ENCODE measurements at regions not wholly inside any gene's neighbourhood (a gene's known extent, or its start where the extent isn't known, plus 50 kb on each side); places are given as distances from the start of the nearest gene placed in this dataset.

DNA sequence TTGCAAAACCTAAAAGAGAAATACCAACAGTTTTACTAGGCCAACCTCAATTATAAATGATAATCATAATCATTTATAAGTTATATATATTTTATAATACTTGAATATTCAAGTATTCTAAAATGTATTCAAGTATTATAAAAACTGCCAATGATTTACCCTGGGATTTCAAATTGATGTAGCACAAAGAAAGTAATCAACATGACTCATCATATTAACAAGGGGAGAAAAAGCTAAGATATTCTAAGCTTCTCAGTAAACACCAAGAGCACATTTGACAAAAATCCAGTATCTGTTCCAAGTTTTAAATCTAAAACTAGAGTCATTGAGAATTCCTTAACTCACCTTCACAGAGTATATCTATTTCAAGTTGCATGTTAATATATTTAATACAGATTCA lies 56.1 kb downstream of the CAPZA3 start:
- Mint-ChIP-seq H3K4me1 (no peaks in the 10 kb centered on the region), H3K9me3 (no peaks in the 10 kb centered on the region), H3K27ac (no peak overlapping the region), H3K27me3 (no peaks in the 10 kb centered on the region), H3K4me3 (no peak overlapping the region), H3K36me3 (no peaks in the 10 kb centered on the region)

- H3K4me3 Mint-ChIP-seq = no peak overlapping the region
Observed at GRCh38 chr12:18797604-18798003, 59.7 kb downstream of the CAPZA3 start.

GRCh38 chr12:18798535-18799361 lies 60.8 kb downstream of the CAPZA3 start:
- Mint-ChIP-seq H3K4me1 (no peaks in the 10 kb centered on the region), H3K27ac (no peak overlapping the region), H3K4me3 (no peak overlapping the region), H3K36me3 (no peaks in the 10 kb centered on the region), H3K9me3 (no peaks in the 10 kb centered on the region), H3K27me3 (no peaks in the 10 kb centered on the region)

More at GRCh38 chr12:18797604-18798003, 59.7 kb downstream of the CAPZA3 start:
- Mint-ChIP-seq H3K9me3 (no peaks in the 10 kb centered on the region), H3K27me3 (no peaks in the 10 kb centered on the region), H3K36me3 (no peaks in the 10 kb centered on the region), H3K27ac (no peak overlapping the region), H3K4me1 (no peaks in the 10 kb centered on the region)

DNA sequence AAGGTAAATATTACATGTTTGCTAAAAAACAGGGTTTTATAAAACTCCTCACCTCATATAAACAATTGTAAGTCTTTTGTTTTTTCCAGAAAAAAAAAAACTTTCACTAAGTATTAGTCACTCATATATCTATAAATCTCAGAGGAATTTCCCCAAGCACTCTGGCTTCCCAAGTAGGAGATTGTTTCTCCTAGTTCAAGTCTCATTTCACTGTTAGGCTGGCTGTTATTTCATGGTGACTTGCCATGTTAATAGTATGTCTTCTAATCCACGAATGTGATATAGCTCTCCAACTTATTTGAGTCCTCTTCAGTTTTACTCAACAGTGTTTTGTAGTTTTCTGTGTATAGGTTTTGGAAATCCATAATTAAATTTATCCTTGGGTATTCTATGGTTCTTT lies 61.6 kb downstream of the CAPZA3 start:
- Mint-ChIP-seq H3K27me3 (no peaks in the 10 kb centered on the region), H3K36me3 (no peaks in the 10 kb centered on the region), H3K9me3 (no peaks in the 10 kb centered on the region), H3K27ac (no peak overlapping the region), H3K4me3 (no peak overlapping the region), H3K4me1 (no peaks in the 10 kb centered on the region)

DNA sequence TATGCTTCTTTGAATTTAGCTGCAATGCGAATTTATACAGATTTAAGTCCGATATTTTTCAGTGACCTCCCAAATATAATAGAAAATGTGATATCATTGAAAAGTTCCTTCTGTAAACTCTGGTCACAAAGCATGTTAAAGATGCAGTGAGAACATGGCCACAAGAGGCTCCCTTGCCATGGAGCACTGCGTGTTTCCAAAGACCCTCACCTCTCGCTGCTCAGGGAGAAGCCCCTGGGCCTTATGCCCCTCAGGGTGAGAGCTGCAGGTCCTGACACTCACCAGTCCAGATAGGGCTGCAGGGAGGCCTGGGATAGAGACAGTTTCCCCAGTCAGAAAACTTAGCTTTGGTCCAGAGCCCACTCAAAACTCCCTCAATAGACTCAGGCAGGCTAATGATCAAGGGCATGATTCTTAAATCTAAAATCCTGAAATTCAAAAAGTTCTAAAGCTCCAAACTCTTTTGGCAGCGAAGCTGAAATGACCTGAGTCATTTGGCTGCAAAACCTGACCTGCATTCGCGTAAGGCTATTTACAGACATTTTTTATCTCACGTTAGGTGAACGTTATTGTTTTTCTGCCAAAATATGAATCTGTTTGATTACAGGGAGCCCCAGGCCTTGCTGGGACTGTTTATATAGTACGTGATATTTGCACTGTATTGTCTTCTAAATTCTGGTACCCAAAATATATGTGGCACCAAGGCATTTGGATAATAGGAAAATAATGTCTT lies 67.8 kb downstream of the CAPZA3 start:
- Mint-ChIP-seq H3K4me1 (no peaks in the 10 kb centered on the region), H3K27ac (no peak overlapping the region), H3K27me3 (no peaks in the 10 kb centered on the region), H3K4me3 (no peak overlapping the region), H3K36me3 (no peaks in the 10 kb centered on the region), H3K9me3 (no peaks in the 10 kb centered on the region)

- no peaks in the 10 kb centered on the region for H3K9me3 Mint-ChIP-seq
- H3K27ac Mint-ChIP-seq = no peak overlapping the region
- no peaks in the 10 kb centered on the region for H3K4me1 Mint-ChIP-seq
- H3K4me3 Mint-ChIP-seq = no peak overlapping the region
- no peaks in the 10 kb centered on the region for H3K36me3 Mint-ChIP-seq
- no peaks in the 10 kb centered on the region for H3K27me3 Mint-ChIP-seq
Observed at GRCh38 chr12:18807714-18808113, 69.8 kb downstream of the CAPZA3 start.

- Mint-ChIP-seq H3K9me3 (no peaks in the 10 kb centered on the region), H3K36me3 (no peaks in the 10 kb centered on the region), H3K27ac (no peak overlapping the region), H3K4me1 (no peaks in the 10 kb centered on the region), H3K4me3 (no peak overlapping the region), H3K27me3 (no peaks in the 10 kb centered on the region)
Observed at GRCh38 chr12:18808221-18808620, 70.3 kb downstream of the CAPZA3 start.

GRCh38 chr12:18810537-18811253 lies 72.8 kb downstream of the CAPZA3 start:
- no peaks in the 10 kb centered on the region for H3K9me3 Mint-ChIP-seq
- H3K27ac Mint-ChIP-seq = no peak overlapping the region
- H3K4me1 Mint-ChIP-seq = no peaks in the 10 kb centered on the region
- H3K36me3 Mint-ChIP-seq = no peaks in the 10 kb centered on the region
- H3K4me3 Mint-ChIP-seq = no peak overlapping the region
- H3K27me3 Mint-ChIP-seq = no peaks in the 10 kb centered on the region

DNA sequence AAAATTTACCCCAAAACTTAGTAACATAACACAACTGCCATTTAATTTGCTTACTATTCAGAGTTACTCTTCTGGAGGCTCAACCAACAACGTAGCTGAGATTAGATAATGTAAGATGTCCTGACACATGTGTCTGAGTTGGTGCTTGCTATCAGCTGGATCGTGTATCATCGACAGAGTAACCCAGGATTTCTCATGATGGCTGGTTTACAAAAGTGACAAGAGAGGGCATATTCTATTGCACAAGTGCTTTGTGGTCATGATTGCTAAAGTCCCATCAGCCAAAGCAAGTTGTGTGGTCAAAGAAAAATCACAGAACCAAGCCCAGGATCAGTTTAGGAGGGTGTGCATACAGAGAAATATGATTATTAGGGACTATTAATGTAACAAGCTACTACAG lies 73.4 kb downstream of the CAPZA3 start:
- Mint-ChIP-seq H3K9me3 (no peaks in the 10 kb centered on the region), H3K27me3 (no peaks in the 10 kb centered on the region), H3K4me3 (no peak overlapping the region), H3K27ac (no peak overlapping the region), H3K36me3 (no peaks in the 10 kb centered on the region), H3K4me1 (no peaks in the 10 kb centered on the region)

GRCh38 chr12:18813753-18814152 lies 75.8 kb downstream of the CAPZA3 start:
- H3K4me1 Mint-ChIP-seq = no peaks in the 10 kb centered on the region
- H3K36me3 Mint-ChIP-seq = no peaks in the 10 kb centered on the region
- no peaks in the 10 kb centered on the region for H3K9me3 Mint-ChIP-seq
- H3K27ac Mint-ChIP-seq = no peak overlapping the region
- H3K27me3 Mint-ChIP-seq = no peaks in the 10 kb centered on the region
- H3K4me3 Mint-ChIP-seq = no peak overlapping the region

DNA sequence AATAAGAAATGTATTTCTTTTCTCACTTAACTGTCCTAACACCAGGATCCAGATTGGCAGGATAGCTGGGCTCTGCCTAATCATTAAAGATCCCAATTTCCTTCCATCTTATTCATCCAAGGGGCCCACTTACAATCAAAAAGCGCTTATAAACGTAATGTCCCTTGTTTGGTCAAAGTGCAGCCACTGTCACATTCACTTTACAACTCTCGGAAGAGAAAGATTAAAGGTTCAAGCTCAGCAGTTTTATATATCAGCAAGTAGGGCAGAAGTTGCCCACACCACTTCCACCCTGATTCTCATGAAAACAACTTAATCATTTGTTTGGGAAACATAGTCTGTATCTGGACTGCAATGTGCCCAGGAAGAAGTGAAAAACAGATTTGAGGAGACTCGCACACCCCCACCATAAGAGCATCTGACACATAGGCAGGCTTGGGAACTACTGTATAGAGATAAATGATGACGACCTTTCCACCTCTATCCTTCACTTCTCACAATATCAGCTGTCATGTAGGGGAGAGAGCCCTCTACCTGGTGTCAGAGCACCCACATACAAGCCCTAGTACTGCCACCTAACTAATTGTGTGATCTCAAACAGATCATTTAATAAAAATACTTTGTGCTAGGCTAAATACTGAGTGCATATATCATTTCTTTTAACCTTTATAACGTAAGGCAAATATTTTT lies 80.8 kb downstream of the CAPZA3 start:
- H3K27me3 Mint-ChIP-seq = no peaks in the 10 kb centered on the region
- no peaks in the 10 kb centered on the region for H3K9me3 Mint-ChIP-seq
- no peak overlapping the region for H3K4me3 Mint-ChIP-seq
- no peaks in the 10 kb centered on the region for H3K4me1 Mint-ChIP-seq
- H3K27ac Mint-ChIP-seq = no peak overlapping the region
- H3K36me3 Mint-ChIP-seq = no peaks in the 10 kb centered on the region

DNA sequence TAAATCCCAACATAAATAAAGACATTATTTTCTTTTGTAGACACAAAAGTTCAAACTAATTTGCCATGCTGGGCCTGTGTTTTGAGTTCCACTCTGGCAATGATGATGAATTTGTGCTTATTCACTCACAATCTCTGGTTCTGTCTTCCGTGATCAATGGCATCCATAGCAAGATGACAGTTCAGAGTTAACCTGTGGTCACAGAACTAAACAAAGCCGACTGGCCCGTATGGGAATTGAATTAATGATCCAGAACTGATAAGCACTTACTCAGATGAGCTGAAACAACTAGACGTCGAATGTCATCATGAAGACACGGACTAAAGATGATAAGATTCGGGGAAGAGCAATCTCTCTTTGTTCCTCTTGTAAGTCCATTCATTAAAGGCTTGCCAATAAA lies 81.6 kb downstream of the CAPZA3 start:
- no peaks in the 10 kb centered on the region for H3K27me3 Mint-ChIP-seq
- no peaks in the 10 kb centered on the region for H3K9me3 Mint-ChIP-seq
- no peak overlapping the region for H3K27ac Mint-ChIP-seq
- no peaks in the 10 kb centered on the region for H3K4me1 Mint-ChIP-seq
- no peak overlapping the region for H3K4me3 Mint-ChIP-seq
- H3K36me3 Mint-ChIP-seq = no peaks in the 10 kb centered on the region

GRCh38 chr12:18823461-18823860 lies 85.5 kb downstream of the CAPZA3 start:
- Mint-ChIP-seq H3K9me3 (no peaks in the 10 kb centered on the region), H3K4me1 (no peaks in the 10 kb centered on the region), H3K27ac (no peak overlapping the region), H3K36me3 (no peaks in the 10 kb centered on the region), H3K27me3 (no peaks in the 10 kb centered on the region), H3K4me3 (no peak overlapping the region)

DNA sequence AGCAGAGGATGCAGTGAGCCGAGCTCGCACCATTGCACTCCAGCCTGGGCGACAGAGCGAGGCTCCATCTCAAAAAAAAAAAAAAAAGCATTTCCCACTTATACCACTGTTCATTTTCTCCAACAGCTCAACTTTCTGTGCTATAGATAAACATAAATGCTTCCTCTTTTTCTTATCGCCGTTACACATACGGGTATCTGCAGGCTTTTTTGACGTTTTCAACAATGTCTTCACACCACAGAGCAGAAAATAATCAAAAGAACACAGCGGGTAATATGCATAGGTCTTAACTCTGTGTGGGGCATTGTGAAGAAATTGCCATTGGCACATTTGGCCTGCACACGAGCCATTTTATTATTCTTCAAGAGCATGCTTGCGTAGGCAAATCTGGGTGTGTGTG lies 86.4 kb downstream of the CAPZA3 start:
- Mint-ChIP-seq H3K27ac (no peak overlapping the region), H3K36me3 (no peaks in the 10 kb centered on the region), H3K9me3 (no peaks in the 10 kb centered on the region), H3K4me3 (no peak overlapping the region), H3K4me1 (no peaks in the 10 kb centered on the region), H3K27me3 (no peaks in the 10 kb centered on the region)

DNA sequence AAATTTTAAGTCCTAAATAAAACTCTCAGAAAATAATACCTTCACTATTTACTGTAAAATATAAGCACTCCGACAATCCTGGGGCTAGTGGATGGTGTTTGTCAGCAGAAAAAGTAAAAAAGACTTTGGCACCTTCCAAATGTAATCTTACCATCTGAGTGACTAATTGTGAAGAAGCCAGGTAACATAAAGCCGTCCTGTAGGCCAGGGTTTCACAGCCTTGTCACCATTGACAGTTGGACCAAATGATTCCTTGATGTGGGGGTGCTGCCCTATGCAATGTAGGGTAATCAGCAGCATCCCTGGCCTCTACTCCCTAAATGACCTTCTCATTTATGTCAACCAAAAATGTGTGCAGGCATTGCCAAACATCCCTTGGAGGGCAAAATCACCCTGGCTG lies 87.2 kb downstream of the CAPZA3 start:
- no peak overlapping the region for H3K4me3 Mint-ChIP-seq
- H3K9me3 Mint-ChIP-seq = no peaks in the 10 kb centered on the region
- no peaks in the 10 kb centered on the region for H3K27me3 Mint-ChIP-seq
- no peaks in the 10 kb centered on the region for H3K36me3 Mint-ChIP-seq
- no peaks in the 10 kb centered on the region for H3K4me1 Mint-ChIP-seq
- no peak overlapping the region for H3K27ac Mint-ChIP-seq
